ENCODE measurements at regions not wholly inside any gene's neighbourhood (a gene's known extent, or its start where the extent isn't known, plus 50 kb on each side); places are given as distances from the start of the nearest gene placed in this dataset.

GRCh38 chr13:107977071-107977574, 238.2 kb downstream of the LIG4 start:
- Histone ChIP-seq H3K27ac (replicated peaks in 1 of 4) (no peak overlapping the region), H3K9me3 (no peaks in the 10 kb centered on the region), H3K27me3 (no peaks in the 10 kb centered on the region), H3K36me3 (no peaks in the 10 kb centered on the region), H3K4me3 (no peak overlapping the region), H3K4me1 (no peaks in the 10 kb centered on the region)
- WGBS = 70% methylated on average over 4 of the region's 4 CpGs
- no peak for DNase-seq (ENCODE audit: extremely low spot score)
- intact Hi-C loops (cut with DNase I) = no loop called here
- TF ChIP-seq POLR2A (IDR thresholded peaks at IDR 0.05; ENCODE audit: low read depth) = no peak
- TF ChIP-seq EP300 (IDR thresholded peaks at IDR 0.05) = no peak
- TF ChIP-seq, protein P1, sequence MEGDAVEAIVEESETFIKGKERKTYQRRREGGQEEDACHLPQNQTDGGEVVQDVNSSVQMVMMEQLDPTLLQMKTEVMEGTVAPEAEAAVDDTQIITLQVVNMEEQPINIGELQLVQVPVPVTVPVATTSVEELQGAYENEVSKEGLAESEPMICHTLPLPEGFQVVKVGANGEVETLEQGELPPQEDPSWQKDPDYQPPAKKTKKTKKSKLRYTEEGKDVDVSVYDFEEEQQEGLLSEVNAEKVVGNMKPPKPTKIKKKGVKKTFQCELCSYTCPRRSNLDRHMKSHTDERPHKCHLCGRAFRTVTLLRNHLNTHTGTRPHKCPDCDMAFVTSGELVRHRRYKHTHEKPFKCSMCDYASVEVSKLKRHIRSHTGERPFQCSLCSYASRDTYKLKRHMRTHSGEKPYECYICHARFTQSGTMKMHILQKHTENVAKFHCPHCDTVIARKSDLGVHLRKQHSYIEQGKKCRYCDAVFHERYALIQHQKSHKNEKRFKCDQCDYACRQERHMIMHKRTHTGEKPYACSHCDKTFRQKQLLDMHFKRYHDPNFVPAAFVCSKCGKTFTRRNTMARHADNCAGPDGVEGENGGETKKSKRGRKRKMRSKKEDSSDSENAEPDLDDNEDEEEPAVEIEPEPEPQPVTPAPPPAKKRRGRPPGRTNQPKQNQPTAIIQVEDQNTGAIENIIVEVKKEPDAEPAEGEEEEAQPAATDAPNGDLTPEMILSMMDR (IDR thresholded peaks at IDR 0.05) = no peak
- TF ChIP-seq POLR2AphosphoS5 (IDR thresholded peaks at IDR 0.05) = no peak

DNA sequence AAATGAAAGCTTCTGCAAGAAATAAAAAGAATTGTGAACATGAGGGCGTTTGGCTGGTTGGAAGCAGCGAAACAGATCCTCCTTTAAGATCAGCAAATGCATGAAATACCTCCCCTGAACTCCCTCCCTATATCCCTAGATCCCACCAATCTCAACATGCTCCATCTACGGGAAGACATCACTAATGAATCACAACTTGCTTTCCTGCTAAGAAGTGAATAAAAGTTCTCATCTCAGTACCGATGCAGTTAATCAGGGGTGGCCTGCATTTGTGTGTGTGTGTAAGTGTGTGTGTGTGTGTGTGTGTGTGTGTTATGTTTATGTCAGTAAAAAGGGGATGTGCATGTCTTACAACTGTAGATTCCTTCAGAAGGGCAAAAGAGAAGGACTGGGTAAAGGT, 238.7 kb downstream of the LIG4 start:
- WGBS = 79% methylated on average over 4 of the region's 4 CpGs
- H3K36me3 ChIP-seq = no peaks in the 10 kb centered on the region

GRCh38 chr13:107974409-107974808, 240.9 kb downstream of the LIG4 start:
- Histone ChIP-seq H3K27me3 (no peaks in the 10 kb centered on the region), H3K4me3 (no peak overlapping the region), H3K9me3 (no peaks in the 10 kb centered on the region), H3K27ac (replicated peaks in 1 of 4) (no peak overlapping the region), H3K4me1 (no peaks in the 10 kb centered on the region), H3K36me3 (no peaks in the 10 kb centered on the region)
- intact Hi-C loops (cut with DNase I) = no loop called here
- WGBS = 84% methylated on average over 2 of the region's 2 CpGs
- TF ChIP-seq EP300 (IDR thresholded peaks at IDR 0.05) = no peak
- TF ChIP-seq POLR2A (IDR thresholded peaks at IDR 0.05; ENCODE audit: low read depth) = no peak
- TF ChIP-seq, protein P1 (IDR thresholded peaks at IDR 0.05) = no peak
- no peak for TF ChIP-seq POLR2AphosphoS5 (IDR thresholded peaks at IDR 0.05)
- no peak for DNase-seq (ENCODE audit: extremely low spot score)

More for the DNA sequence above, 238.7 kb downstream of the LIG4 start:
- H3K4me1 ChIP-seq = no peaks in the 10 kb centered on the region
- no peak overlapping the region for H3K4me3 ChIP-seq
- no peaks in the 10 kb centered on the region for H3K9me3 ChIP-seq
- TF ChIP-seq, protein P1 (IDR thresholded peaks at IDR 0.05) = no peak
- TF ChIP-seq POLR2AphosphoS5 (IDR thresholded peaks at IDR 0.05) = no peak
- TF ChIP-seq POLR2A (IDR thresholded peaks at IDR 0.05; ENCODE audit: low read depth) = no peak
- no peak for TF ChIP-seq EP300 (IDR thresholded peaks at IDR 0.05)
- DNase-seq (ENCODE audit: extremely low spot score) = no peak
- H3K27ac ChIP-seq (replicated peaks in 1 of 4) = no peak overlapping the region
- no peaks in the 10 kb centered on the region for H3K27me3 ChIP-seq
- intact Hi-C loops (cut with DNase I) = no loop called here

- no peaks in the 10 kb centered on the region for H3K4me1 ChIP-seq
- DNase-seq (ENCODE audit: extremely low spot score) = no peak
- WGBS = 78% methylated on average over 1 of the region's 1 CpG
- intact Hi-C loops (cut with DNase I) = no loop called here
- no peak overlapping the region for H3K27ac ChIP-seq (replicated peaks in 1 of 4)
- H3K27me3 ChIP-seq = no peaks in the 10 kb centered on the region
- no peaks in the 10 kb centered on the region for H3K9me3 ChIP-seq
- TF ChIP-seq POLR2AphosphoS5 (IDR thresholded peaks at IDR 0.05) (no peak), EP300 (IDR thresholded peaks at IDR 0.05) (no peak)
- no peak overlapping the region for H3K4me3 ChIP-seq
- H3K36me3 ChIP-seq = no peaks in the 10 kb centered on the region
Measured at GRCh38 chr13:107969546-107969945, 245.8 kb downstream of the LIG4 start.

DNA sequence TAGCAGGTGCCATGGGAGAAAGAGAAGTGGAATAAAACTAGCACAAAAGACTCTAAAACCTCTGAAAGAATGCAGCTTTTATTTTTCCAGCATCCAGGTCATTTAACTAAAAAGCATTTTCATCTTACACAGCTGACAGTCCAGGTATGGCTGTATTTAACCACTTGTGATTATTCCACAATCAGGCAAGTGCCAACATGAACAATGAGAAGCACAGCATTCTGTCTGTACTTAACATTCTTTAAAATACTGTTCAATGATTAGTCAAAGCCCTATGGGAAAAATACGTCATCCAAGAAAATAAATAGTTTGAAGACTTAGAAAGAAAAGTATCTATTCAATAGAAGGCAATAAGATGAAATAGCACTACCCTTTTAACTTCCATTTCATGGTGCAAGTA, 246.9 kb downstream of the LIG4 start:
- intact Hi-C loops (cut with DNase I) = no loop called here
- TF ChIP-seq POLR2A (IDR thresholded peaks at IDR 0.05; ENCODE audit: low read depth) = no peak
- TF ChIP-seq, protein P1 (IDR thresholded peaks at IDR 0.05) = no peak
- TF ChIP-seq EP300 (IDR thresholded peaks at IDR 0.05) = no peak
- TF ChIP-seq POLR2AphosphoS5 (IDR thresholded peaks at IDR 0.05) = no peak
- 77% methylated on average over 1 of the region's 1 CpG for WGBS
- H3K9me3 ChIP-seq = no peaks in the 10 kb centered on the region
- H3K27me3 ChIP-seq = no peaks in the 10 kb centered on the region
- no peak overlapping the region for H3K27ac ChIP-seq (replicated peaks in 1 of 4)
- no peak overlapping the region for H3K4me3 ChIP-seq
- no peaks in the 10 kb centered on the region for H3K4me1 ChIP-seq
- no peak for DNase-seq (ENCODE audit: extremely low spot score)
- H3K36me3 ChIP-seq = no peaks in the 10 kb centered on the region
